Muscle layer of duodenum (tissue), 2 donors: ENCODE measurements at regions not wholly inside any gene's neighbourhood (a gene's known extent, or its start where the extent isn't known, plus 50 kb on each side); places are given as distances from the start of the nearest gene placed in this dataset.

ENCODE experiments used
- H3K27ac ChIP-seq: one replicate; pipeline ENCODE4 v1.7.0; 2013; ENCODE audit warnings: mild to moderate bottlenecking, low read length
- H3K27me3 ChIP-seq: one replicate; pipeline ENCODE4 v1.7.0; 2013; ENCODE audit warnings: low read depth, mild to moderate bottlenecking, control low read depth, low read length
- H3K36me3 ChIP-seq, 2 donors: one replicate each; pipeline ENCODE4 v1.7.0; 2013; ENCODE audit warnings: low read length in 2 of 2, control low read depth in 1 of 2, mild to moderate bottlenecking in 1 of 2; ENCODE audit not compliant: insufficient read depth in 2 of 2, control insufficient read depth in 1 of 2
- H3K4me1 ChIP-seq, 2 donors: one replicate each; pipeline ENCODE4 v1.7.0; 2013; ENCODE audit warnings: low read length in 2 of 2, mild to moderate bottlenecking in 2 of 2, control low read depth in 1 of 2, moderate library complexity in 1 of 2; ENCODE audit not compliant: insufficient read depth in 2 of 2, control insufficient read depth in 1 of 2
- H3K4me3 ChIP-seq, 2 donors: one replicate each; pipeline ENCODE4 v1.7.0; 2013; ENCODE audit warnings: low read length in 2 of 2, low read depth in 1 of 2, mild to moderate bottlenecking in 1 of 2
- H3K9me3 ChIP-seq, 2 donors: one replicate each; pipeline ENCODE4 v1.7.0; 2013; ENCODE audit warnings: low read length in 2 of 2, control low read depth in 1 of 2, mild to moderate bottlenecking in 1 of 2; ENCODE audit not compliant: control insufficient read depth in 1 of 2
- donor health status: healthy.

DNA sequence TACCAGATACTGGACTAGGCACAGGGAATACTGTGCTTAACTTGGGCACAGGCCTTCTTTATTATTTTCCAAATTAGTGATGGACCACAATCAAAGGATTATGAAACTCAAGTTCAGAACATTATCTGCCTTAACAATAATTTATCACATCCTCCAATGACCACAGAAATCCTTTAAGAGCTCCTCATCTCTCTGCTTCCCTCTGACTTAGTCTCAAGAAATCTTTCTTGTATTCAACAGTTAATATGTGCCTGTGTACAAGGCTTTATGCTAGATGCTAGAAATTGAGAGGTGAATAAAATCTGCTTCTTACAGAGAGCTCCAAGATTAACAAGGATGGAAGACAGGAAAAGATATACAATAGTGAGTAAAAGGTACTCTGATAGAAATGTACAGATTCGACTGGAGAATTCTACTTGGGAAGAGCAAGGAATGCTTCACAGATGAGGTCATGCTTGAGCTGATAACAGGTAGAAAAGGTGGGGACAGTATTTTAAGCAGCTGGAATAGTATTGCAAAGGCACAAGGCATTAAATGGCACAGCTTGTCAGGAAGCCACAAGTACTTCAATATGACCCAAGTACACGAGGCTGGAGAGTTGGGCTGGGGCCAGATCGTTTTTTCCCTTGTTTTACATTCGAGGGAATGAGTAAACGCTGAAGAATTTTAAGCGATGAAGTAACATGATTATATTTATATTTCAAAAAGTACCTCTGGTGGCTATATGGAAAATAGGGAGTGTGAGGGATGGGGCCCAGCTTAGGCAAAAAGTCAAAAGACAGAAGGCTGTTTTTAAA lies 55.1 kb upstream of the ARID2 start:
- no peaks in the 10 kb centered on the region for H3K9me3 ChIP-seq
- no peak overlapping the region for H3K27ac ChIP-seq
- H3K27me3 ChIP-seq: no peaks in the 10 kb centered on the region
- H3K36me3 ChIP-seq: no peaks in the 10 kb centered on the region
- no peak overlapping the region for H3K4me3 ChIP-seq
- H3K4me1 ChIP-seq: peaks cover 0 to 3% of the 10 kb centered on the region in 2 donors

DNA sequence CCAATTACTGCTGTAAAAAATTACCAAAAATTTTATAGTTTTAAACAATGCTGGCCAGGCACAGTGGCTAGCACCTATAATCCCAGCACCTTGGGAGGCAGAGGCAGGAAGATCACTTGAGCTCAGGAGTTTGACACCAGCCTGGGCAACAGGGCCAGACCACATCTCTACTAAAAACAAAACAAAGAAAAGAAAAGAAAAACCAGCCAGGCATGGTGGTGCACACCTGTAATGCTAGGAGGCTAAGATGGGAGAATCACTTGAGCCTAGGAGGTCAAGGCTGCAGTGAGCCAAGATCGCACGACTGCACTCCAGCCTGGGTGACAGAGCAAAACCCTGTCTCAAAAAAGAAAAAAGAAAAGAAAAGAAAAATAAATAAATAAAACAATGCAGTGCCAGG lies 54.0 kb upstream of the ARID2 start:
- Histone ChIP-seq H3K27me3 (no peaks in the 10 kb centered on the region), H3K9me3 (no peaks in the 10 kb centered on the region), H3K36me3 (no peaks in the 10 kb centered on the region), H3K4me1 (peaks cover 0 to 3% of the 10 kb centered on the region in 2 donors), H3K27ac (no peak overlapping the region), H3K4me3 (no peak overlapping the region)
